ENCODE measurements at regions not wholly inside any gene's neighbourhood (a gene's known extent, or its start where the extent isn't known, plus 50 kb on each side); places are given as distances from the start of the nearest gene placed in this dataset.

- Mint-ChIP-seq H3K4me3 (ENCODE audit: low read depth) (no peak overlapping the region), H3K4me1 (ENCODE audit: low read depth) (peaks cover 1% of the 10 kb centered on the region), H3K9me3 (ENCODE audit: low read depth) (no peaks in the 10 kb centered on the region), H3K27ac (no peak overlapping the region), H3K27me3 (peaks cover 24% of the 10 kb centered on the region), H3K36me3 (ENCODE audit: insufficient read depth) (no peaks in the 10 kb centered on the region)
- no peak for DNase-seq (ENCODE audit: low spot score, unreplicated experiment)
- TF ChIP-seq, protein P1, sequence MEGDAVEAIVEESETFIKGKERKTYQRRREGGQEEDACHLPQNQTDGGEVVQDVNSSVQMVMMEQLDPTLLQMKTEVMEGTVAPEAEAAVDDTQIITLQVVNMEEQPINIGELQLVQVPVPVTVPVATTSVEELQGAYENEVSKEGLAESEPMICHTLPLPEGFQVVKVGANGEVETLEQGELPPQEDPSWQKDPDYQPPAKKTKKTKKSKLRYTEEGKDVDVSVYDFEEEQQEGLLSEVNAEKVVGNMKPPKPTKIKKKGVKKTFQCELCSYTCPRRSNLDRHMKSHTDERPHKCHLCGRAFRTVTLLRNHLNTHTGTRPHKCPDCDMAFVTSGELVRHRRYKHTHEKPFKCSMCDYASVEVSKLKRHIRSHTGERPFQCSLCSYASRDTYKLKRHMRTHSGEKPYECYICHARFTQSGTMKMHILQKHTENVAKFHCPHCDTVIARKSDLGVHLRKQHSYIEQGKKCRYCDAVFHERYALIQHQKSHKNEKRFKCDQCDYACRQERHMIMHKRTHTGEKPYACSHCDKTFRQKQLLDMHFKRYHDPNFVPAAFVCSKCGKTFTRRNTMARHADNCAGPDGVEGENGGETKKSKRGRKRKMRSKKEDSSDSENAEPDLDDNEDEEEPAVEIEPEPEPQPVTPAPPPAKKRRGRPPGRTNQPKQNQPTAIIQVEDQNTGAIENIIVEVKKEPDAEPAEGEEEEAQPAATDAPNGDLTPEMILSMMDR (IDR thresholded peaks at IDR 0.05; ENCODE audit: unreplicated experiment) = no peak
These were observed 199.5 kb upstream of the SALL3 start for GRCh38 chr18:78779996-78780718.

DNA sequence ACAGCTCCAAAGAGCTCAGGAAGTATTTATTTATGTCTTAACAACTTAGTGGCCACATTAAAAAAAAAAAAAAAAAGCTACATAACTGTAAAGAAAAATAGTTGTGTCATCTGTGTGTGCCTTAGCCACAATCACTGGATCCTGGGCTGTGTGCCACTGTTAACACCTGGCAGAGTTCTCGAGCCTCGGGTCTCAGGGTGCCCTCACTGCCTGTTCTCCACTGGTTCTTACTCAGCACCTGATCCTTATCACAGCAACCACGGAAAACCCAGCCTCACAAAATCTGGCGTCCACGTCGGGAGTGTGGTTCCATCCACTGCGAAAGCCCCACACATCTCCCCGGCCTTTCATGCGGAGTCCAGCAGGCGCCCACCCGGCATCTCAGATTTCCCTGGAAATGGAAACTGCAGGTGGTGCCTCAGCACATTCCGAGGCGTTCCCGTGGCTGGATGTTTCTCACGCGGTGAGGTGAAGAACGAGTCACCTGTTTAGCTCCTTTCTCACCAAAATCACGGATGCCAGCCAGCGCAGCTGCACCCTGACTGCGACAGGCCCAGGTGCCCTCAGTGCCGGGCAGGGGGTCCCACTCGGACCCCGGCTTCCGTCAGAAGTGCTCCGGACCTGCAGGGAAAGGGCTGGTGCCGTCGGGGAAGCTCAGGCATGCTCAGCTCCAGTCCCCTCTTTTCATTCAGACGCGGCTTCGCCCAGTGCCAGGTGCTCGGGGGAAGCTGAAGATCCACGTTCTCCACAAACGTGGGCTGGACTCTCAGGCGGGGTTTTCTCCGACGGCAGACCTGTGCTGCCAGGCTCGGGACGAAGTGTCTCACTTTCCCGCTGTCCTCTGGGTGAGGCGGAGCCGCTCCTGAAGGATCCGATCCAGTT is 198.7 kb upstream of the SALL3 start:
- no peak for DNase-seq (ENCODE audit: low spot score, unreplicated experiment)

GRCh38 chr18:78781601-78781960 is 198.0 kb upstream of the SALL3 start:
- H3K4me1 Mint-ChIP-seq (ENCODE audit: low read depth) = peaks cover 1% of the 10 kb centered on the region
- H3K36me3 Mint-ChIP-seq (ENCODE audit: insufficient read depth) = no peaks in the 10 kb centered on the region
- TF ChIP-seq, protein P1 (IDR thresholded peaks at IDR 0.05; ENCODE audit: unreplicated experiment) = no peak
- DNase-seq (ENCODE audit: low spot score, unreplicated experiment) = no peak
- H3K9me3 Mint-ChIP-seq (ENCODE audit: low read depth) = no peaks in the 10 kb centered on the region
- H3K27ac Mint-ChIP-seq = no peak overlapping the region
- H3K27me3 Mint-ChIP-seq = peaks cover 20% of the 10 kb centered on the region
- H3K4me3 Mint-ChIP-seq (ENCODE audit: low read depth) = no peak overlapping the region

More for the DNA sequence above, 198.7 kb upstream of the SALL3 start:
- H3K27ac Mint-ChIP-seq = no peak overlapping the region
- no peaks in the 10 kb centered on the region for H3K36me3 Mint-ChIP-seq (ENCODE audit: insufficient read depth)
- peaks cover 22% of the 10 kb centered on the region for H3K27me3 Mint-ChIP-seq
- TF ChIP-seq, protein P1 (IDR thresholded peaks at IDR 0.05; ENCODE audit: unreplicated experiment) = no peak
- H3K4me3 Mint-ChIP-seq (ENCODE audit: low read depth) = no peak overlapping the region
- peaks cover 1% of the 10 kb centered on the region for H3K4me1 Mint-ChIP-seq (ENCODE audit: low read depth)
- no peaks in the 10 kb centered on the region for H3K9me3 Mint-ChIP-seq (ENCODE audit: low read depth)

- Mint-ChIP-seq H3K4me1 (ENCODE audit: low read depth) (no peaks in the 10 kb centered on the region), H3K27ac (no peak overlapping the region), H3K27me3 (peaks cover 10% of the 10 kb centered on the region), H3K36me3 (ENCODE audit: insufficient read depth) (no peaks in the 10 kb centered on the region), H3K9me3 (ENCODE audit: low read depth) (no peaks in the 10 kb centered on the region), H3K4me3 (ENCODE audit: low read depth) (no peak overlapping the region)
- TF ChIP-seq, protein P1 (IDR thresholded peaks at IDR 0.05; ENCODE audit: unreplicated experiment) = no peak
- DNase-seq (ENCODE audit: low spot score, unreplicated experiment) = no peak
These were observed 196.6 kb upstream of the SALL3 start for GRCh38 chr18:78782951-78783563.

DNA sequence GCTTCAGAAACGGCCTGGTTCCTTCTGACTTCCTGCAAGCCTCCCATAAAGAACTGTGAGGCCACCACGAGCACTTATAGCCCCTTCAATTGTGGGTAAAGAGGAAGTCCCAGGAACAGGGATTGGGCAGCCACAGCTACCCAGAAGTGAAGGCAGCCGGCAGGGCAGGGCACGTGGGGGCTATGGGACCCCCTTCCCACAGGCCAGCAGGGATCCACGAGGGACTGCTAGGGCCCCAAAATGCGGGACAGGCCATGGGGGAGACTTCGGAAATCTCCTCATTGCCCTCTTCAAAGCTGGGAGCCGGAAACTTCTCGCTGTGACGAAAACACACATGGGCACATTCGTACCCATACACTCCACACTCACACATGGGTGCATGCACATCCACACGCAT is 196.1 kb upstream of the SALL3 start:
- peaks cover 12% of the 10 kb centered on the region for H3K27me3 Mint-ChIP-seq
- no peaks in the 10 kb centered on the region for H3K36me3 Mint-ChIP-seq (ENCODE audit: insufficient read depth)
- H3K27ac Mint-ChIP-seq = no peak overlapping the region
- DNase-seq (ENCODE audit: low spot score, unreplicated experiment) = no peak
- no peaks in the 10 kb centered on the region for H3K9me3 Mint-ChIP-seq (ENCODE audit: low read depth)
- H3K4me3 Mint-ChIP-seq (ENCODE audit: low read depth) = no peak overlapping the region
- H3K4me1 Mint-ChIP-seq (ENCODE audit: low read depth) = no peaks in the 10 kb centered on the region
- TF ChIP-seq, protein P1 (IDR thresholded peaks at IDR 0.05; ENCODE audit: unreplicated experiment) = no peak
